ENCODE measurements at regions not wholly inside any gene's neighbourhood (a gene's known extent, or its start where the extent isn't known, plus 50 kb on each side); places are given as distances from the start of the nearest gene placed in this dataset.

GRCh38 chr4:108351791-108352190 is 183.1 kb upstream of the LEF1 start:
- no peak for TF ChIP-seq MYC (IDR thresholded peaks at IDR 0.05; ENCODE audit: low read depth, low read length)
- TF ChIP-seq MAX (IDR thresholded peaks at IDR 0.05; ENCODE audit: insufficient read depth, insufficient read length) = no peak
- no peak for TF ChIP-seq POLR2AphosphoS5 (IDR thresholded peaks at IDR 0.05; ENCODE audit: insufficient read depth, low read depth, low read length)
- TF ChIP-seq CTCF (IDR thresholded peaks at IDR 0.05; ENCODE audit: extremely low read depth in 1 of 2, insufficient read depth in 1 of 2, low read depth in 1 of 2, low read length in 2 of 2) = no peak

Measured in endothelial cell of umbilical vein (primary cell).